Epithelial cell of proximal tubule (primary cell): ENCODE measurements at regions not wholly inside any gene's neighbourhood (a gene's known extent, or its start where the extent isn't known, plus 50 kb on each side); places are given as distances from the start of the nearest gene placed in this dataset.

Source experiments
- DNase-seq: peaks from one replicate; pipeline ENCODE4 v3.0.0-alpha.2; 2011; ENCODE audit warnings: low read depth
- H3K4me3 ChIP-seq: 2 replicates; pipeline ENCODE4 v1.5.1; 2011; ENCODE audit warnings: low read depth, mild to moderate bottlenecking, low read length
- CTCF ChIP-seq: conservative IDR thresholded peaks from 2 replicates; pipeline ENCODE4 v1.5.1; 2012; ENCODE audit warnings: low read depth, mild to moderate bottlenecking, low read length

DNA sequence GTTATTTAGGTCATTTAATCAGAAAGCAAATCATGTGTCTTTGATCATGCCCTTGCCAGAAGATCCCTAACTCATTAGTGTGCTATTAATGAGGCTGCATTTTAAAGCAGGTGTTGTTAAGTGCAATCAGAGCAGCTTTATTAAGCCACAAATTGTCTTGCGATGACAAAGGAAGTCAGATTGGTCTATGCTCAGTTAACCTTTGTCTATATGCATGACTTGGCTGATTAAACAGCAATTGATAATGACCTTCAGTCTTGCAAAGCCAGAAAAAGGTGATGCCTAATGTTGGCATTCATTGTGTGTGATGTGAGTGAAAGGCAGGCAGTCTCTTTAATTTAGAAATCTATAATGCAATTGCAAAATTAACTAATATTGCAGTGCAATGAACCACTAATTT, 166.9 kb downstream of the RND3 start:
- no peak for TF ChIP-seq CTCF
- no peak for DNase-seq
- no peak overlapping the region for H3K4me3 ChIP-seq

- DNase-seq, result no peak
- no peak overlapping the region for H3K4me3 ChIP-seq
- TF ChIP-seq CTCF, result no peak
These were observed 167.6 kb downstream of the RND3 start for GRCh38 chr2:150319658-150320555.

DNA sequence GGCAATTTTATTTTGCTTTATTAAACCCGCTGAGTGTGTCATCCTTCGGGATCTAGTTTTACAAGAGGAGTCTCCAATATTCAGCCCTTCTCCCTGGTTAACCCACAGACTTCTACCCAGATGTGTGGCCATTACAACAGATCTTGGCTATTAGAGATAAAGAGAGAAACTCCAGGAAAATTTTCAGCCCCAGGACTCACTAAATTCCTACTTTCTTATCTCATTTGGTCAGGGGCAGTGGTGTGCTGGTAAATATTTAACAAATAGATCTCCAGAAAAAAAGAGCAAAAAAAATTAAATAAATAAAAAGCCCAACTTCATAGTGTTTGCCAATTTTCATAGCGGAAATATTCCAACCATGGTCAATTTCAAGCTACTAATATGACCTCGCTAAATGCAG, 168.4 kb downstream of the RND3 start:
- TF ChIP-seq CTCF, result no peak
- no peak overlapping the region for H3K4me3 ChIP-seq
- DNase-seq, result no peak

GRCh38 chr2:150312271-150312670, 175.2 kb downstream of the RND3 start:
- DNase-seq, result no peak
- H3K4me3 ChIP-seq, result no peak overlapping the region

GRCh38 chr2:150309311-150310080, 178.0 kb downstream of the RND3 start:
- no peak for TF ChIP-seq CTCF
- DNase-seq, result no peak
- no peak overlapping the region for H3K4me3 ChIP-seq

More at GRCh38 chr2:150312271-150312670, 175.2 kb downstream of the RND3 start:
- no peak for TF ChIP-seq CTCF

DNA sequence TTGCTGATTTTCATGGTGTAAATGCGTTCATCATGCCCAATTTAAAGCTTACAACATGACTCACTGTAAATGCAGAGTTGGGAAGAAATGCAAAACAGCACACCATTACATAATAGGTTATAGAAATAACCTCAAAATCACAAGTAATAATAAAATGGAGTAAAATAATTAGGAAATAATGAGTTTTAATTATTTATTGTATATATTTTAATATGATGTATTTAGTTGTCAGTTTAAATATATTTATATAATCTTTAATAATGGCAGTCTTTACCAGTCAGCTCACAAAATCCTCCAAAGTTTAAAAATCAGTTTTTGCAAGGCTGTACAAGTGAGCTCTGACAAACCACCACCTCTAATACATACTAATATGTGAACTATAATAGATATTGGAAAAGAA, 180.2 kb downstream of the RND3 start:
- H3K4me3 ChIP-seq, result no peak overlapping the region
- DNase-seq, result no peak
- no peak for TF ChIP-seq CTCF
